ENCODE measurements at regions not wholly inside any gene's neighbourhood (a gene's known extent, or its start where the extent isn't known, plus 50 kb on each side); places are given as distances from the start of the nearest gene placed in this dataset.

- TF ChIP-seq, protein P1, sequence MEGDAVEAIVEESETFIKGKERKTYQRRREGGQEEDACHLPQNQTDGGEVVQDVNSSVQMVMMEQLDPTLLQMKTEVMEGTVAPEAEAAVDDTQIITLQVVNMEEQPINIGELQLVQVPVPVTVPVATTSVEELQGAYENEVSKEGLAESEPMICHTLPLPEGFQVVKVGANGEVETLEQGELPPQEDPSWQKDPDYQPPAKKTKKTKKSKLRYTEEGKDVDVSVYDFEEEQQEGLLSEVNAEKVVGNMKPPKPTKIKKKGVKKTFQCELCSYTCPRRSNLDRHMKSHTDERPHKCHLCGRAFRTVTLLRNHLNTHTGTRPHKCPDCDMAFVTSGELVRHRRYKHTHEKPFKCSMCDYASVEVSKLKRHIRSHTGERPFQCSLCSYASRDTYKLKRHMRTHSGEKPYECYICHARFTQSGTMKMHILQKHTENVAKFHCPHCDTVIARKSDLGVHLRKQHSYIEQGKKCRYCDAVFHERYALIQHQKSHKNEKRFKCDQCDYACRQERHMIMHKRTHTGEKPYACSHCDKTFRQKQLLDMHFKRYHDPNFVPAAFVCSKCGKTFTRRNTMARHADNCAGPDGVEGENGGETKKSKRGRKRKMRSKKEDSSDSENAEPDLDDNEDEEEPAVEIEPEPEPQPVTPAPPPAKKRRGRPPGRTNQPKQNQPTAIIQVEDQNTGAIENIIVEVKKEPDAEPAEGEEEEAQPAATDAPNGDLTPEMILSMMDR (IDR thresholded peaks at IDR 0.05) = no peak
- TF ChIP-seq POLR2A (IDR thresholded peaks at IDR 0.05) = no peak
Measured at GRCh38 chr2:11914455-11914854, 168.0 kb downstream of the LPIN1 start.
